ENCODE measurements at regions not wholly inside any gene's neighbourhood (a gene's known extent, or its start where the extent isn't known, plus 50 kb on each side); places are given as distances from the start of the nearest gene placed in this dataset.

- TF ChIP-seq EGR1 (IDR thresholded peaks at IDR 0.05) (no peak), TEAD4 (IDR thresholded peaks at IDR 0.05) (no peak), EP300 (IDR thresholded peaks at IDR 0.05; ENCODE audit: borderline replicate concordance) (no peak), ZBTB7A (IDR thresholded peaks at IDR 0.05; ENCODE audit: low read depth) (no peak), MAX (IDR thresholded peaks at IDR 0.05) (no peak), YY1 (IDR thresholded peaks at IDR 0.05; ENCODE audit: low read depth) (no peak), CREB1 (IDR thresholded peaks at IDR 0.05; ENCODE audit: low read depth) (no peak), CEBPB (IDR thresholded peaks at IDR 0.05) (no peak), REST (IDR thresholded peaks at IDR 0.05; ENCODE audit: low read depth) (no peak), RAD21 (IDR thresholded peaks at IDR 0.05; ENCODE audit: low read depth) (no peak), TAF1 (IDR thresholded peaks at IDR 0.05; ENCODE audit: low read depth) (no peak), USF1 (IDR thresholded peaks at IDR 0.05) (no peak), TCF12 (IDR thresholded peaks at IDR 0.05; ENCODE audit: low read depth) (no peak), NFIC (IDR thresholded peaks at IDR 0.05) (no peak), FOXM1 (IDR thresholded peaks at IDR 0.05; ENCODE audit: borderline replicate concordance, low read depth) (no peak)
These were observed 116.8 kb downstream of the TES start for GRCh38 chr7:116327135-116327534.

- TF ChIP-seq YY1 (IDR thresholded peaks at IDR 0.05; ENCODE audit: low read depth) (no peak), CREB1 (IDR thresholded peaks at IDR 0.05; ENCODE audit: low read depth) (no peak), TAF1 (IDR thresholded peaks at IDR 0.05; ENCODE audit: low read depth) (no peak)
These were observed 117.4 kb downstream of the TES start for GRCh38 chr7:116327752-116328151.

GRCh38 chr7:116328161-116328560 lies 117.8 kb downstream of the TES start:
- TF ChIP-seq MAX (IDR thresholded peaks at IDR 0.05) (no peak), TCF12 (IDR thresholded peaks at IDR 0.05; ENCODE audit: low read depth) (no peak), USF1 (IDR thresholded peaks at IDR 0.05) (no peak), YY1 (IDR thresholded peaks at IDR 0.05; ENCODE audit: low read depth) (no peak), TAF1 (IDR thresholded peaks at IDR 0.05; ENCODE audit: low read depth) (no peak), REST (IDR thresholded peaks at IDR 0.05; ENCODE audit: low read depth) (no peak)

GRCh38 chr7:116329686-116330503 lies 119.6 kb downstream of the TES start:
- no peak for TF ChIP-seq TAF1 (IDR thresholded peaks at IDR 0.05; ENCODE audit: low read depth)
- TF ChIP-seq NFIC (IDR thresholded peaks at IDR 0.05), result no peak
- TF ChIP-seq ZBTB7A (IDR thresholded peaks at IDR 0.05; ENCODE audit: low read depth), result no peak
- TF ChIP-seq YY1 (IDR thresholded peaks at IDR 0.05; ENCODE audit: low read depth), result no peak
- TF ChIP-seq CEBPB (IDR thresholded peaks at IDR 0.05), result no peak
- no peak for TF ChIP-seq REST (IDR thresholded peaks at IDR 0.05; ENCODE audit: low read depth)
- no peak for TF ChIP-seq USF1 (IDR thresholded peaks at IDR 0.05)
- TF ChIP-seq MAX (IDR thresholded peaks at IDR 0.05), result no peak
- TF ChIP-seq RAD21 (IDR thresholded peaks at IDR 0.05; ENCODE audit: low read depth), result no peak

Measured in Ishikawa (cell line).